ENCODE measurements at regions not wholly inside any gene's neighbourhood (a gene's known extent, or its start where the extent isn't known, plus 50 kb on each side); places are given as distances from the start of the nearest gene placed in this dataset.

GRCh38 chr13:78323848-78324247, 279.5 kb downstream of the POU4F1 start:
- intact Hi-C loops (cut with micrococcal nuclease; ENCODE audit: unreplicated experiment), result no loop called here
- Histone ChIP-seq H3K36me3 (ENCODE audit: insufficient read depth, low read length, poor library complexity, severe bottlenecking) (no peaks in the 10 kb centered on the region), H3K4me3 (ENCODE audit: low read depth, low read length, poor library complexity, severe bottlenecking) (no peak overlapping the region), H3K4me1 (ENCODE audit: insufficient read depth, low read length, poor library complexity, severe bottlenecking) (no peaks in the 10 kb centered on the region), H3K27ac (ENCODE audit: low read depth, low read length, poor library complexity, severe bottlenecking) (no peak overlapping the region), H3K27me3 (replicated peaks; ENCODE audit: insufficient read depth, low read depth, low read length, poor library complexity) (peaks cover 4% of the 10 kb centered on the region), H3K9me3 (ENCODE audit: low read depth, low read length, poor library complexity, severe bottlenecking) (no peaks in the 10 kb centered on the region)
- no TSS peak for BruUV-seq (replicated peaks)
- ChIA-PET POLR2A (ENCODE audit: low non-redundant PET) (no interaction called here), CTCF (no interaction called here)
- no peak for TF ChIP-seq EZH2 (IDR thresholded peaks at IDR 0.05; ENCODE audit: borderline replicate concordance, low read depth, low read length, poor library complexity, severe bottlenecking)
- TF ChIP-seq, protein P1, sequence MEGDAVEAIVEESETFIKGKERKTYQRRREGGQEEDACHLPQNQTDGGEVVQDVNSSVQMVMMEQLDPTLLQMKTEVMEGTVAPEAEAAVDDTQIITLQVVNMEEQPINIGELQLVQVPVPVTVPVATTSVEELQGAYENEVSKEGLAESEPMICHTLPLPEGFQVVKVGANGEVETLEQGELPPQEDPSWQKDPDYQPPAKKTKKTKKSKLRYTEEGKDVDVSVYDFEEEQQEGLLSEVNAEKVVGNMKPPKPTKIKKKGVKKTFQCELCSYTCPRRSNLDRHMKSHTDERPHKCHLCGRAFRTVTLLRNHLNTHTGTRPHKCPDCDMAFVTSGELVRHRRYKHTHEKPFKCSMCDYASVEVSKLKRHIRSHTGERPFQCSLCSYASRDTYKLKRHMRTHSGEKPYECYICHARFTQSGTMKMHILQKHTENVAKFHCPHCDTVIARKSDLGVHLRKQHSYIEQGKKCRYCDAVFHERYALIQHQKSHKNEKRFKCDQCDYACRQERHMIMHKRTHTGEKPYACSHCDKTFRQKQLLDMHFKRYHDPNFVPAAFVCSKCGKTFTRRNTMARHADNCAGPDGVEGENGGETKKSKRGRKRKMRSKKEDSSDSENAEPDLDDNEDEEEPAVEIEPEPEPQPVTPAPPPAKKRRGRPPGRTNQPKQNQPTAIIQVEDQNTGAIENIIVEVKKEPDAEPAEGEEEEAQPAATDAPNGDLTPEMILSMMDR (conservative IDR thresholded peaks at IDR 0.05; ENCODE audit: low read depth, low read length), result no peak
- no peak for DNase-seq (ENCODE audit: low spot score)

- ChIA-PET CTCF (no interaction called here), POLR2A (ENCODE audit: low non-redundant PET) (no interaction called here)
- H3K4me3 ChIP-seq (ENCODE audit: low read depth, low read length, poor library complexity, severe bottlenecking), result no peak overlapping the region
- H3K9me3 ChIP-seq (ENCODE audit: low read depth, low read length, poor library complexity, severe bottlenecking), result no peaks in the 10 kb centered on the region
- no peak overlapping the region for H3K27ac ChIP-seq (ENCODE audit: low read depth, low read length, poor library complexity, severe bottlenecking)
- no peaks in the 10 kb centered on the region for H3K36me3 ChIP-seq (ENCODE audit: insufficient read depth, low read length, poor library complexity, severe bottlenecking)
- no peaks in the 10 kb centered on the region for H3K4me1 ChIP-seq (ENCODE audit: insufficient read depth, low read length, poor library complexity, severe bottlenecking)
- intact Hi-C loops (cut with micrococcal nuclease; ENCODE audit: unreplicated experiment), result no loop called here
- BruUV-seq (replicated peaks), result no TSS peak
- H3K27me3 ChIP-seq (replicated peaks; ENCODE audit: insufficient read depth, low read depth, low read length, poor library complexity), result peaks cover 4% of the 10 kb centered on the region
- no peak for TF ChIP-seq EZH2 (IDR thresholded peaks at IDR 0.05; ENCODE audit: borderline replicate concordance, low read depth, low read length, poor library complexity, severe bottlenecking)
- TF ChIP-seq, protein P1 (conservative IDR thresholded peaks at IDR 0.05; ENCODE audit: low read depth, low read length), result no peak
- no peak for DNase-seq (ENCODE audit: low spot score)
These were observed 280.3 kb downstream of the POU4F1 start for GRCh38 chr13:78323040-78323439.

GRCh38 chr13:78319101-78319627, 284.2 kb downstream of the POU4F1 start:
- no peaks in the 10 kb centered on the region for H3K36me3 ChIP-seq (ENCODE audit: insufficient read depth, low read length, poor library complexity, severe bottlenecking)
- no peak overlapping the region for H3K27ac ChIP-seq (ENCODE audit: low read depth, low read length, poor library complexity, severe bottlenecking)
- H3K9me3 ChIP-seq (ENCODE audit: low read depth, low read length, poor library complexity, severe bottlenecking), result no peaks in the 10 kb centered on the region
- no peak overlapping the region for H3K4me3 ChIP-seq (ENCODE audit: low read depth, low read length, poor library complexity, severe bottlenecking)
- TF ChIP-seq EZH2 (IDR thresholded peaks at IDR 0.05; ENCODE audit: borderline replicate concordance, low read depth, low read length, poor library complexity, severe bottlenecking), result no peak
- TF ChIP-seq, protein P1 (conservative IDR thresholded peaks at IDR 0.05; ENCODE audit: low read depth, low read length), result no peak
- H3K27me3 ChIP-seq (replicated peaks; ENCODE audit: insufficient read depth, low read depth, low read length, poor library complexity), result peaks cover 4% of the 10 kb centered on the region
- intact Hi-C loops (cut with micrococcal nuclease; ENCODE audit: unreplicated experiment), result loop anchor here (10.0 kb wide), 1 partner anchor 266 kb away; no protein-coding TSS in a partner anchor
- DNase-seq (ENCODE audit: low spot score), result no peak
- H3K4me1 ChIP-seq (ENCODE audit: insufficient read depth, low read length, poor library complexity, severe bottlenecking), result no peaks in the 10 kb centered on the region
- POLR2A ChIA-PET (ENCODE audit: low non-redundant PET), result no interaction called here
- CTCF ChIA-PET, result no interaction called here
- no TSS peak for BruUV-seq (replicated peaks)
